ENCODE measurements at regions not wholly inside any gene's neighbourhood (a gene's known extent, or its start where the extent isn't known, plus 50 kb on each side); places are given as distances from the start of the nearest gene placed in this dataset.

GRCh38 chr3:69458803-69459365 is 73.0 kb upstream of the FRMD4B start:
- no peak overlapping the region for H3K4me3 ChIP-seq (ENCODE audit: extremely low read depth, insufficient read depth, low read length, poor library complexity, severe bottlenecking)
- H3K4me1 ChIP-seq (ENCODE audit: control insufficient read depth, insufficient read depth, low read length, poor library complexity, severe bottlenecking): no peaks in the 10 kb centered on the region
- no peaks in the 10 kb centered on the region for H3K36me3 ChIP-seq (ENCODE audit: control insufficient read depth, insufficient read depth, low read length)
- WGBS, 2 experiments (ENCODE audit: insufficient coverage in 2 of 2): 79 to 86% methylated on average over 1 to 2 of the region's 2 CpGs
- no peaks in the 10 kb centered on the region for H3K9me3 ChIP-seq (ENCODE audit: control insufficient read depth, low read length)
- H3K27ac ChIP-seq (ENCODE audit: low read depth, low read length, severe bottlenecking): no peak overlapping the region

DNA sequence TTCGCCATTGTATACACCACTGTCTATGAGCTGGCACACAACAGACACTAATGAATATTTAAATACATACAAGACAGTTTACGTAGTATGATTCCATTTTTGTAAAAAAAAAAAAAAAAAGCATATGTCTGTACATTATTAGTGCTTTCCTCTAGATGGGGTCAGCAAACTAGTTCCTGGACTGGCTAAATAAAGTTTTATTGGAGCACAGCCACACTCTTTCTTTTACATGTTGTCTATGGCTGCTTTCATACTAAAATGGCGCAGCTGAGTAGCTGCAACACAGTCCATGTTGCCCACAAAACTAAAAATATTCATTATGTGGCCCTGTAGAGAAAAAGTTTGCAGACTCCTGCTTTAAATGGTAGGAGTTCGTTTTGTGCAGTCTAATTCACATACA is 70.7 kb upstream of the FRMD4B start:
- H3K9me3 ChIP-seq (ENCODE audit: control insufficient read depth, low read length): no peaks in the 10 kb centered on the region
- no peak overlapping the region for H3K4me3 ChIP-seq (ENCODE audit: extremely low read depth, insufficient read depth, low read length, poor library complexity, severe bottlenecking)
- H3K36me3 ChIP-seq (ENCODE audit: control insufficient read depth, insufficient read depth, low read length): no peaks in the 10 kb centered on the region
- WGBS, 2 experiments (ENCODE audit: insufficient coverage in 2 of 2): no CpG with 5 or more reads among the region's 4 CpGs
- H3K4me1 ChIP-seq (ENCODE audit: control insufficient read depth, insufficient read depth, low read length, poor library complexity, severe bottlenecking): no peaks in the 10 kb centered on the region
- H3K27ac ChIP-seq (ENCODE audit: low read depth, low read length, severe bottlenecking): no peak overlapping the region

DNA sequence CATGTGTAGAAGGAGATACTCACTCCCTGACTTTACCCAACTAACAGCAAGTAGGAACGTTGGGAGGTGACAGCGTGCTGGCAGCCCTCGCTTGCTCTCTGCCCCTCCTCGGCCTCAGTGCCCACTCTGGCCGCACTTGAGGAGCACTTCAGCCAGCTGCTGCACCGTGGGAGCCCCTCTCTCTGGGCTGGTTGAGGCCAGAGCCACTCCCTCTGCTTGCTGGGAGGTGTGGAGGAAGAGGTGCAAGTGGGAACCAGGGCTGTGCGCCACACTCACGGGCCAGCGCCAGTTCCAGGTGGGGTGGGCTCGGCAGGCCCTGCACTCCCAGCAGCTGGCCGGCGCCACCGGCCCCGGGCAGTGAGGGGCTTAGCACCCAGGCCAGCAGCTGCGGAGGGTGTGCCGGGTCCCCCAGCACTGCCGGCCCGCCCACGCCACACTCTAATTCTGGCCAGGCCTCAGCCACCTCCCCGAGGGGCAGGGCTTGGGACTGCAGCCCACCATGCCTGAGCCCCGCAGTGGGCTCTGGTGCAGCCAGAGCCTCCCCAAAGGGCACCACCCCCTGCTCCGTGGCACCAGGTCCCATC is 68.4 kb upstream of the FRMD4B start:
- no peak overlapping the region for H3K27ac ChIP-seq (ENCODE audit: low read depth, low read length, severe bottlenecking)
- no peaks in the 10 kb centered on the region for H3K4me1 ChIP-seq (ENCODE audit: control insufficient read depth, insufficient read depth, low read length, poor library complexity, severe bottlenecking)
- 92% methylated on average over 19 to 22 of the region's 22 CpGs for WGBS, 2 experiments (ENCODE audit: insufficient coverage in 2 of 2)
- H3K4me3 ChIP-seq (ENCODE audit: extremely low read depth, insufficient read depth, low read length, poor library complexity, severe bottlenecking): no peak overlapping the region
- no peaks in the 10 kb centered on the region for H3K36me3 ChIP-seq (ENCODE audit: control insufficient read depth, insufficient read depth, low read length)
- no peaks in the 10 kb centered on the region for H3K9me3 ChIP-seq (ENCODE audit: control insufficient read depth, low read length)

- H3K36me3 ChIP-seq (ENCODE audit: control insufficient read depth, insufficient read depth, low read length): no peaks in the 10 kb centered on the region
- H3K9me3 ChIP-seq (ENCODE audit: control insufficient read depth, low read length): no peaks in the 10 kb centered on the region
- no peak overlapping the region for H3K4me3 ChIP-seq (ENCODE audit: extremely low read depth, insufficient read depth, low read length, poor library complexity, severe bottlenecking)
- no peaks in the 10 kb centered on the region for H3K4me1 ChIP-seq (ENCODE audit: control insufficient read depth, insufficient read depth, low read length, poor library complexity, severe bottlenecking)
- WGBS, 2 experiments (ENCODE audit: insufficient coverage in 2 of 2): no CpG with 5 or more reads among the region's 2 CpGs
- no peak overlapping the region for H3K27ac ChIP-seq (ENCODE audit: low read depth, low read length, severe bottlenecking)
These were observed 66.4 kb upstream of the FRMD4B start for GRCh38 chr3:69452295-69452694.

- H3K27ac ChIP-seq (ENCODE audit: low read depth, low read length, severe bottlenecking): no peak overlapping the region
- no peaks in the 10 kb centered on the region for H3K4me1 ChIP-seq (ENCODE audit: control insufficient read depth, insufficient read depth, low read length, poor library complexity, severe bottlenecking)
- H3K9me3 ChIP-seq (ENCODE audit: control insufficient read depth, low read length): no peaks in the 10 kb centered on the region
- no peaks in the 10 kb centered on the region for H3K36me3 ChIP-seq (ENCODE audit: control insufficient read depth, insufficient read depth, low read length)
- no peak overlapping the region for H3K4me3 ChIP-seq (ENCODE audit: extremely low read depth, insufficient read depth, low read length, poor library complexity, severe bottlenecking)
These were observed 65.7 kb upstream of the FRMD4B start for GRCh38 chr3:69451594-69451993.

DNA sequence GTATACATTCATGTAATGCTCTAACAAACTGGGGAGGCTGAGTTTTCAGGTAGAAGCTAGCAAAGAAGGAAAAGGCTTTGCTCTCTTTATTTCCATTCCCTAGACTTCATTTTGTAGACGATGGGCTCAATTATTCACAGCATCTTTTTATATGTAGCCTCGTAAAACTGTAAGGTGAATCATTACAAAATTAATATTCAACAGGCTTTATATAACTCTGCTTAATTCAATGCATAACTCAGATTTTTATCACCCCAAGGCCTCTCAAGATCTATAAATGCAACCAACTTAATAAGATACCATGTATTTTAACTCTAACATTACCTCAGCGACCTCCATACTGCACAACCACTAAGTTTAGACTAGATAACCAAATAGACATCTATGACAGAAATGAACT is 63.0 kb upstream of the FRMD4B start:
- 88% methylated on average over 1 of the region's 3 CpGs; no CpG with 5 or more reads in 1 of the 2 experiments for WGBS, 2 experiments (ENCODE audit: insufficient coverage in 2 of 2)
- Histone ChIP-seq H3K9me3 (ENCODE audit: control insufficient read depth, low read length) (peaks cover 7% of the 10 kb centered on the region), H3K4me3 (ENCODE audit: extremely low read depth, insufficient read depth, low read length, poor library complexity, severe bottlenecking) (no peak overlapping the region), H3K36me3 (ENCODE audit: control insufficient read depth, insufficient read depth, low read length) (no peaks in the 10 kb centered on the region), H3K27ac (ENCODE audit: low read depth, low read length, severe bottlenecking) (no peak overlapping the region), H3K4me1 (ENCODE audit: control insufficient read depth, insufficient read depth, low read length, poor library complexity, severe bottlenecking) (no peaks in the 10 kb centered on the region)

GRCh38 chr3:69446402-69447072 is 60.6 kb upstream of the FRMD4B start:
- Histone ChIP-seq H3K36me3 (ENCODE audit: control insufficient read depth, insufficient read depth, low read length) (no peaks in the 10 kb centered on the region), H3K4me3 (ENCODE audit: extremely low read depth, insufficient read depth, low read length, poor library complexity, severe bottlenecking) (no peak overlapping the region), H3K9me3 (ENCODE audit: control insufficient read depth, low read length) (peaks cover 8% of the 10 kb centered on the region), H3K27ac (ENCODE audit: low read depth, low read length, severe bottlenecking) (no peak overlapping the region), H3K4me1 (ENCODE audit: control insufficient read depth, insufficient read depth, low read length, poor library complexity, severe bottlenecking) (no peaks in the 10 kb centered on the region)
- 80 to 89% methylated on average over 1 to 5 of the region's 6 CpGs for WGBS, 2 experiments (ENCODE audit: insufficient coverage in 2 of 2)

GRCh38 chr3:69445498-69445897 is 59.6 kb upstream of the FRMD4B start:
- no peak overlapping the region for H3K4me3 ChIP-seq (ENCODE audit: extremely low read depth, insufficient read depth, low read length, poor library complexity, severe bottlenecking)
- H3K9me3 ChIP-seq (ENCODE audit: control insufficient read depth, low read length): peaks cover 8% of the 10 kb centered on the region
- 96 to 100% methylated on average over 1 to 3 of the region's 3 CpGs for WGBS, 2 experiments (ENCODE audit: insufficient coverage in 2 of 2)
- H3K27ac ChIP-seq (ENCODE audit: low read depth, low read length, severe bottlenecking): no peak overlapping the region
- no peaks in the 10 kb centered on the region for H3K36me3 ChIP-seq (ENCODE audit: control insufficient read depth, insufficient read depth, low read length)
- H3K4me1 ChIP-seq (ENCODE audit: control insufficient read depth, insufficient read depth, low read length, poor library complexity, severe bottlenecking): no peaks in the 10 kb centered on the region

DNA sequence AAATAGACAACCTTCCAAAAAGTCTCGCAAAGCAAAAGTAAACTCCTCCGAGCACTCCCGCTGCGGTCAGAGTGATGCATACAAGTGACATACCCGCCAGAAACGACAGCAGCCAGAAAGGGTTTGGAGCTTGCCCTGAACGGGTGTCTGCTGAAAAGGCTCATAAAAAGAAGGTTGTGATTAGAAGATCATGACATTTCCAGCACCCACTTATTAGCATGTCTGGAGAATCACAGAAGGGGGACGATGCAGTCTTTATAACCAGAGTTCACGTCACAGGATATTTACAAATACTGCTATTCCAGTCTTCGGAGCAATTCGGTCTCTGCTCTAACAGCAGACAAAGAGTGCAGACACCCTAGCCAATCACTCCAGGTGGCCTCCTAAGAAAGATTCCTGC is 59.1 kb upstream of the FRMD4B start:
- 84 to 95% methylated on average over 10 of the region's 11 CpGs for WGBS, 2 experiments (ENCODE audit: insufficient coverage in 2 of 2)
- Histone ChIP-seq H3K4me1 (ENCODE audit: control insufficient read depth, insufficient read depth, low read length, poor library complexity, severe bottlenecking) (no peaks in the 10 kb centered on the region), H3K9me3 (ENCODE audit: control insufficient read depth, low read length) (peaks cover 8% of the 10 kb centered on the region), H3K4me3 (ENCODE audit: extremely low read depth, insufficient read depth, low read length, poor library complexity, severe bottlenecking) (no peak overlapping the region), H3K27ac (ENCODE audit: low read depth, low read length, severe bottlenecking) (no peak overlapping the region), H3K36me3 (ENCODE audit: control insufficient read depth, insufficient read depth, low read length) (no peaks in the 10 kb centered on the region)

- Histone ChIP-seq H3K36me3 (ENCODE audit: control insufficient read depth, insufficient read depth, low read length) (no peaks in the 10 kb centered on the region), H3K4me3 (ENCODE audit: extremely low read depth, insufficient read depth, low read length, poor library complexity, severe bottlenecking) (no peak overlapping the region), H3K27ac (ENCODE audit: low read depth, low read length, severe bottlenecking) (no peak overlapping the region)
These were observed 57.6 kb upstream of the FRMD4B start for GRCh38 chr3:69443457-69443920.

DNA sequence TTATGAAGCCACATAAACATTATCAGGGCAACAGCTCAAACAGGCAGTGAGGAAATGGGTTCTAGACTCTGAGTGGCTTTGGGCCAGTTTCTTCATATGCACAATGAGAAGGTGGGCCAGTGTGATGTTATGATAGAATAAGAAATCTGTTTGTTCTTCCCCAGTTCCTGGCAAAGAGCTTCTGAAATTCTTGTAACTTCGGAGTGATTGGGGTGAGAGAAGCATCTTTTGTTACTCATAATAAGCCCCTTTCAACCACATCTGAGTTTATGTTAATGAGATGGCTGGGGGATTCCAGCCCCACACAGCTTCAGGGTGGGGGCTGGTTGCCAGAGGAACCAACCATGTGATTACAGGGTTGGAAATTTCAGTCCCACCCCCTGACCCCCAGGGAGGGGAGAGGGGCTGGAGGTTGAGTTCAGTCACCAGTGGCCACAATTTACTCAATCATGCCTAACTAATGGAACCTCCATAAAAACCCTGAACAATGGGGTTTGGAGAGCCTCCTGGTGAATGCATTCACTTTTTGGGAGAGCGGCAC is 57.0 kb upstream of the FRMD4B start:
- WGBS, 2 experiments (ENCODE audit: insufficient coverage in 2 of 2): 100% methylated on average over 1 of the region's 2 CpGs; no CpG with 5 or more reads in 1 of the 2 experiments
- no peak overlapping the region for H3K4me3 ChIP-seq (ENCODE audit: extremely low read depth, insufficient read depth, low read length, poor library complexity, severe bottlenecking)

More at GRCh38 chr3:69443457-69443920, 57.6 kb upstream of the FRMD4B start:
- no peaks in the 10 kb centered on the region for H3K4me1 ChIP-seq (ENCODE audit: control insufficient read depth, insufficient read depth, low read length, poor library complexity, severe bottlenecking)
- H3K9me3 ChIP-seq (ENCODE audit: control insufficient read depth, low read length): peaks cover 8% of the 10 kb centered on the region

More for the DNA sequence above, 57.0 kb upstream of the FRMD4B start:
- H3K9me3 ChIP-seq (ENCODE audit: control insufficient read depth, low read length): peaks cover 8% of the 10 kb centered on the region
- H3K36me3 ChIP-seq (ENCODE audit: control insufficient read depth, insufficient read depth, low read length): no peaks in the 10 kb centered on the region
- H3K27ac ChIP-seq (ENCODE audit: low read depth, low read length, severe bottlenecking): no peak overlapping the region
- no peaks in the 10 kb centered on the region for H3K4me1 ChIP-seq (ENCODE audit: control insufficient read depth, insufficient read depth, low read length, poor library complexity, severe bottlenecking)
